ENCODE measurements at regions not wholly inside any gene's neighbourhood (a gene's known extent, or its start where the extent isn't known, plus 50 kb on each side); places are given as distances from the start of the nearest gene placed in this dataset.

GRCh38 chr11:37666960-37667359, 1068.9 kb upstream of the RAG2 start:
- Histone ChIP-seq H2BK5ac (ENCODE audit: insufficient read length, low read length) (no peak overlapping the region), H4K8ac (replicated peaks; ENCODE audit: insufficient read length, low read depth, low read length) (no peak overlapping the region), H3K56ac (ENCODE audit: insufficient read length, low read depth, low read length) (no peak overlapping the region), H3K79me2 (ENCODE audit: insufficient read depth, low read length) (no peaks in the 10 kb centered on the region), H4K20me1 (ENCODE audit: control insufficient read depth, insufficient read depth, insufficient read length) (no peaks in the 10 kb centered on the region), H3K9ac (ENCODE audit: extremely low read depth, insufficient read length, low read length) (no peak overlapping the region), H3K4me2 (ENCODE audit: insufficient read depth, insufficient read length, low read length) (no peak overlapping the region), H3K4me1 (ENCODE audit: insufficient read depth, low read length) (no peaks in the 10 kb centered on the region), H3K23me2 (ENCODE audit: insufficient read length, low read depth, low read length, poor library complexity, severe bottlenecking) (no peaks in the 10 kb centered on the region), H3K4ac (ENCODE audit: low read depth, low read length) (no peak overlapping the region), H3K27ac (ENCODE audit: insufficient read length, low read depth, low read length) (no peak overlapping the region), H2BK12ac (ENCODE audit: insufficient read length, low read depth, low read length) (no peak overlapping the region), H3K14ac (ENCODE audit: insufficient read depth, low read length) (no peak overlapping the region), H2AFZ (ENCODE audit: low read length) (no peak overlapping the region), H3K18ac (ENCODE audit: insufficient read length, low read depth, low read length) (no peak overlapping the region), H3K79me1 (ENCODE audit: insufficient read depth, low read depth, low read length, poor library complexity, severe bottlenecking) (no peaks in the 10 kb centered on the region), H2BK120ac (ENCODE audit: low read depth, low read length, poor library complexity, severe bottlenecking) (no peak overlapping the region), H2BK15ac (ENCODE audit: low read depth, low read length) (no peak overlapping the region), H3K27me3 (ENCODE audit: insufficient read depth, low read length) (no peaks in the 10 kb centered on the region), H4K5ac (ENCODE audit: insufficient read length, low read depth, low read length) (no peak overlapping the region), H3K9me3 (ENCODE audit: control insufficient read depth, low read depth, low read length) (no peaks in the 10 kb centered on the region), H2AK5ac (ENCODE audit: insufficient read length, low read length) (no peak overlapping the region), H3K23ac (ENCODE audit: insufficient read length, low read depth, low read length) (no peak overlapping the region), H2BK20ac (ENCODE audit: low read depth, low read length, poor library complexity, severe bottlenecking) (no peak overlapping the region), H4K91ac (ENCODE audit: insufficient read length, low read depth, low read length) (no peak overlapping the region), H3T11ph (ENCODE audit: low read length) (no peak overlapping the region)
- Mint-ChIP-seq H3K4me3 (no peak overlapping the region), H3K36me3 (ENCODE audit: insufficient read depth in 1 of 3, low read depth in 3 of 3) (no peaks in the 10 kb centered on the region; a peak in 1 of 7 replicates), H3K4me1 (no peaks in the 10 kb centered on the region), H3K9me3 (no peaks in the 10 kb centered on the region), H3K27me3 (ENCODE audit: low read depth) (no peaks in the 10 kb centered on the region), H3K27ac (no peak overlapping the region)
- 100% methylated on average over 1 of the region's 2 CpGs for WGBS (ENCODE audit: extremely low coverage, insufficient read length, low lambda C conversion rate)
- DNase-seq = no peak
- TF ChIP-seq CTCF (conservative IDR thresholded peaks at IDR 0.05) = no peak
